Activated naive CD8-positive, alpha-beta T cell treated with anti-CD3 and anti-CD28 coated beads for 36 hours (primary cell): ENCODE measurements at regions not wholly inside any gene's neighbourhood (a gene's known extent, or its start where the extent isn't known, plus 50 kb on each side); places are given as distances from the start of the nearest gene placed in this dataset.

Experiments
- DNase-seq: peaks from one replicate; pipeline ENCODE4 v3.0.0; 2021
- H3K27ac Mint-ChIP-seq: one replicate; pipeline ENCODE4 v1.8.0; 2022; ENCODE audit warnings: mild to moderate bottlenecking, moderate library complexity, mixed read lengths
- H3K27me3 Mint-ChIP-seq: one replicate; pipeline ENCODE4 v1.8.0; 2022; ENCODE audit warnings: mild to moderate bottlenecking, mixed read lengths
- H3K36me3 Mint-ChIP-seq: one replicate; pipeline ENCODE4 v1.8.0; 2021; ENCODE audit warnings: mild to moderate bottlenecking, mixed read lengths
- H3K4me1 Mint-ChIP-seq: one replicate; pipeline ENCODE4 v1.8.0; 2021; ENCODE audit warnings: mixed read lengths
- H3K4me3 Mint-ChIP-seq: one replicate; pipeline ENCODE4 v1.8.0; 2022; ENCODE audit warnings: mild to moderate bottlenecking, moderate library complexity, mixed read lengths
- H3K9me3 Mint-ChIP-seq: one replicate; pipeline ENCODE4 v1.8.0; 2022; ENCODE audit warnings: mixed read lengths

- Mint-ChIP-seq H3K9me3 (no peaks in the 10 kb centered on the region), H3K27ac (no peak overlapping the region), H3K4me3 (no peak overlapping the region), H3K4me1 (no peaks in the 10 kb centered on the region), H3K36me3 (no peaks in the 10 kb centered on the region), H3K27me3 (peaks cover 11% of the 10 kb centered on the region)
- DNase-seq = no peak
Observed at GRCh38 chr15:54840621-54841398, 355.9 kb downstream of the RSL24D1 start.

- Mint-ChIP-seq H3K9me3 (no peaks in the 10 kb centered on the region), H3K27me3 (peaks cover 11% of the 10 kb centered on the region), H3K27ac (no peak overlapping the region), H3K36me3 (no peaks in the 10 kb centered on the region), H3K4me3 (no peak overlapping the region), H3K4me1 (no peaks in the 10 kb centered on the region)
- DNase-seq = no peak
Observed at GRCh38 chr15:54839379-54839778, 357.4 kb downstream of the RSL24D1 start.

GRCh38 chr15:54836052-54836795, 360.5 kb downstream of the RSL24D1 start:
- Mint-ChIP-seq H3K36me3 (no peaks in the 10 kb centered on the region), H3K4me3 (no peak overlapping the region), H3K27ac (no peak overlapping the region), H3K4me1 (no peaks in the 10 kb centered on the region), H3K9me3 (no peaks in the 10 kb centered on the region), H3K27me3 (peaks cover 11% of the 10 kb centered on the region)
- no peak for DNase-seq

- H3K27me3 Mint-ChIP-seq = no peaks in the 10 kb centered on the region
- no peaks in the 10 kb centered on the region for H3K4me1 Mint-ChIP-seq
- no peak overlapping the region for H3K27ac Mint-ChIP-seq
Observed at GRCh38 chr15:54829821-54830220, 366.9 kb downstream of the RSL24D1 start.

GRCh38 chr15:54820811-54821210, 375.9 kb downstream of the RSL24D1 start:
- no peak for DNase-seq
- no peak overlapping the region for H3K4me3 Mint-ChIP-seq
- H3K36me3 Mint-ChIP-seq = no peaks in the 10 kb centered on the region
- peaks cover 2% of the 10 kb centered on the region for H3K9me3 Mint-ChIP-seq
- H3K4me1 Mint-ChIP-seq = no peaks in the 10 kb centered on the region
- H3K27ac Mint-ChIP-seq = no peak overlapping the region
- peaks cover 3% of the 10 kb centered on the region for H3K27me3 Mint-ChIP-seq

More at GRCh38 chr15:54829821-54830220, 366.9 kb downstream of the RSL24D1 start:
- H3K9me3 Mint-ChIP-seq = peaks cover 7% of the 10 kb centered on the region
- H3K4me3 Mint-ChIP-seq = no peak overlapping the region
- no peaks in the 10 kb centered on the region for H3K36me3 Mint-ChIP-seq
- no peak for DNase-seq

- H3K27me3 Mint-ChIP-seq = peaks cover 3% of the 10 kb centered on the region
- no peak overlapping the region for H3K27ac Mint-ChIP-seq
- H3K36me3 Mint-ChIP-seq = no peaks in the 10 kb centered on the region
- H3K4me3 Mint-ChIP-seq = no peak overlapping the region
- H3K9me3 Mint-ChIP-seq = peaks cover 2% of the 10 kb centered on the region
- no peak for DNase-seq
- no peaks in the 10 kb centered on the region for H3K4me1 Mint-ChIP-seq
Observed at GRCh38 chr15:54820098-54820497, 376.6 kb downstream of the RSL24D1 start.

GRCh38 chr15:54816401-54816800, 380.3 kb downstream of the RSL24D1 start:
- no peaks in the 10 kb centered on the region for H3K36me3 Mint-ChIP-seq
- H3K9me3 Mint-ChIP-seq = peaks cover 8% of the 10 kb centered on the region
- H3K27me3 Mint-ChIP-seq = peaks cover 3% of the 10 kb centered on the region
- DNase-seq = no peak
- H3K4me1 Mint-ChIP-seq = no peaks in the 10 kb centered on the region
- no peak overlapping the region for H3K27ac Mint-ChIP-seq
- H3K4me3 Mint-ChIP-seq = no peak overlapping the region

GRCh38 chr15:54815556-54815955, 381.2 kb downstream of the RSL24D1 start:
- Mint-ChIP-seq H3K9me3 (peaks cover 8% of the 10 kb centered on the region), H3K27me3 (peaks cover 4% of the 10 kb centered on the region), H3K36me3 (no peaks in the 10 kb centered on the region), H3K4me3 (no peak overlapping the region), H3K27ac (no peak overlapping the region), H3K4me1 (no peaks in the 10 kb centered on the region)
- DNase-seq = no peak

GRCh38 chr15:54812383-54812782, 384.4 kb downstream of the RSL24D1 start:
- no peaks in the 10 kb centered on the region for H3K4me1 Mint-ChIP-seq
- peaks cover 8% of the 10 kb centered on the region for H3K9me3 Mint-ChIP-seq
- no peak overlapping the region for H3K4me3 Mint-ChIP-seq
- no peaks in the 10 kb centered on the region for H3K36me3 Mint-ChIP-seq
- peaks cover 7% of the 10 kb centered on the region for H3K27me3 Mint-ChIP-seq
- no peak for DNase-seq
- H3K27ac Mint-ChIP-seq = no peak overlapping the region

- Mint-ChIP-seq H3K36me3 (no peaks in the 10 kb centered on the region), H3K9me3 (peaks cover 8% of the 10 kb centered on the region), H3K27me3 (peaks cover 14% of the 10 kb centered on the region), H3K4me1 (no peaks in the 10 kb centered on the region), H3K4me3 (no peak overlapping the region), H3K27ac (no peak overlapping the region)
- DNase-seq = no peak
Observed at GRCh38 chr15:54810496-54810895, 386.2 kb downstream of the RSL24D1 start.

- H3K4me1 Mint-ChIP-seq = no peaks in the 10 kb centered on the region
- no peak overlapping the region for H3K27ac Mint-ChIP-seq
- no peaks in the 10 kb centered on the region for H3K36me3 Mint-ChIP-seq
Observed at GRCh38 chr15:54810031-54810430, 386.7 kb downstream of the RSL24D1 start.

GRCh38 chr15:54808321-54808720, 388.4 kb downstream of the RSL24D1 start:
- DNase-seq = no peak
- peaks cover 19% of the 10 kb centered on the region for H3K27me3 Mint-ChIP-seq
- no peak overlapping the region for H3K4me3 Mint-ChIP-seq
- peaks cover 1% of the 10 kb centered on the region for H3K9me3 Mint-ChIP-seq
- no peak overlapping the region for H3K27ac Mint-ChIP-seq
- no peaks in the 10 kb centered on the region for H3K36me3 Mint-ChIP-seq
- H3K4me1 Mint-ChIP-seq = peaks cover 2% of the 10 kb centered on the region

More at GRCh38 chr15:54810031-54810430, 386.7 kb downstream of the RSL24D1 start:
- no peak for DNase-seq
- no peak overlapping the region for H3K4me3 Mint-ChIP-seq
- peaks cover 14% of the 10 kb centered on the region for H3K27me3 Mint-ChIP-seq
- H3K9me3 Mint-ChIP-seq = peaks cover 6% of the 10 kb centered on the region

- no peaks in the 10 kb centered on the region for H3K9me3 Mint-ChIP-seq
- no peak for DNase-seq
- no peak overlapping the region for H3K4me3 Mint-ChIP-seq
- peaks cover 7% of the 10 kb centered on the region for H3K4me1 Mint-ChIP-seq
- no peaks in the 10 kb centered on the region for H3K36me3 Mint-ChIP-seq
- H3K27me3 Mint-ChIP-seq = peaks cover 12% of the 10 kb centered on the region
- H3K27ac Mint-ChIP-seq = no peak overlapping the region
Observed at GRCh38 chr15:54803987-54804386, 392.8 kb downstream of the RSL24D1 start.

GRCh38 chr15:54803134-54803808, 393.5 kb downstream of the RSL24D1 start:
- Mint-ChIP-seq H3K9me3 (no peaks in the 10 kb centered on the region), H3K4me3 (no peak overlapping the region), H3K27ac (no peak overlapping the region), H3K4me1 (peaks cover 7% of the 10 kb centered on the region), H3K36me3 (no peaks in the 10 kb centered on the region), H3K27me3 (peaks cover 12% of the 10 kb centered on the region)
- no peak for DNase-seq

GRCh38 chr15:54792526-54792925, 404.2 kb downstream of the RSL24D1 start:
- Mint-ChIP-seq H3K4me1 (no peaks in the 10 kb centered on the region), H3K27me3 (no peaks in the 10 kb centered on the region), H3K36me3 (no peaks in the 10 kb centered on the region), H3K4me3 (no peak overlapping the region), H3K9me3 (no peaks in the 10 kb centered on the region), H3K27ac (no peak overlapping the region)
- no peak for DNase-seq
